ENCODE measurements at regions not wholly inside any gene's neighbourhood (a gene's known extent, or its start where the extent isn't known, plus 50 kb on each side); places are given as distances from the start of the nearest gene placed in this dataset.

DNA sequence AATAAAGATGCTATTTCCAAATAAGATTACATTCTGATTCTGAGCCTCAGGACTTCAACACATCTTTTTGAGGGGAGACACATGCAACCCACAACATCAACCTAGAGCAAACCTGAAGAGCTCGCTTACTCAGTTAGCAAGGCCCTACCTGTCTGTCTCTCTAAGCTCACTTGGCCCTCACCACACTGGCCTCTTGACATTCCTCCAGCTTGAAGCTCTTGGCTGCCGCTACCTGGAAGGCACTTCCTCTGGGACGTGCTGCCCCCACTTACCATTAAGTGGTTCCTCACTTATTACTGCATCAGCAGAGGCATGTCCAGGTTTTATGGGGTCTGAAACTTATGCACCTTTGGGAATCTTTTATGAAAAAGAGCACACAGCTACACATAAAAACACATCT lies 354.8 kb downstream of the GALC start:
- TF ChIP-seq POLR2A (IDR thresholded peaks at IDR 0.05) (no peak), POLR2AphosphoS5 (IDR thresholded peaks at IDR 0.05) (no peak)
- TF ChIP-seq, protein P1, sequence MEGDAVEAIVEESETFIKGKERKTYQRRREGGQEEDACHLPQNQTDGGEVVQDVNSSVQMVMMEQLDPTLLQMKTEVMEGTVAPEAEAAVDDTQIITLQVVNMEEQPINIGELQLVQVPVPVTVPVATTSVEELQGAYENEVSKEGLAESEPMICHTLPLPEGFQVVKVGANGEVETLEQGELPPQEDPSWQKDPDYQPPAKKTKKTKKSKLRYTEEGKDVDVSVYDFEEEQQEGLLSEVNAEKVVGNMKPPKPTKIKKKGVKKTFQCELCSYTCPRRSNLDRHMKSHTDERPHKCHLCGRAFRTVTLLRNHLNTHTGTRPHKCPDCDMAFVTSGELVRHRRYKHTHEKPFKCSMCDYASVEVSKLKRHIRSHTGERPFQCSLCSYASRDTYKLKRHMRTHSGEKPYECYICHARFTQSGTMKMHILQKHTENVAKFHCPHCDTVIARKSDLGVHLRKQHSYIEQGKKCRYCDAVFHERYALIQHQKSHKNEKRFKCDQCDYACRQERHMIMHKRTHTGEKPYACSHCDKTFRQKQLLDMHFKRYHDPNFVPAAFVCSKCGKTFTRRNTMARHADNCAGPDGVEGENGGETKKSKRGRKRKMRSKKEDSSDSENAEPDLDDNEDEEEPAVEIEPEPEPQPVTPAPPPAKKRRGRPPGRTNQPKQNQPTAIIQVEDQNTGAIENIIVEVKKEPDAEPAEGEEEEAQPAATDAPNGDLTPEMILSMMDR (IDR thresholded peaks at IDR 0.05): no peak

Data from breast epithelium (tissue), 3 donors.